Stomach (tissue), 8 donors: ENCODE measurements at regions not wholly inside any gene's neighbourhood (a gene's known extent, or its start where the extent isn't known, plus 50 kb on each side); places are given as distances from the start of the nearest gene placed in this dataset.

Experiments used
- DNase-seq, 2 donors: peaks; one replicate each; pipeline versions ENCODE4 v3.0.0 to v3.0.0-alpha.2; 2013 to 2019
- H3K27ac ChIP-seq, 5 donors: fragments of 200-600 bp in 4 of 5; sonication (generic) in 4 of 5; one replicate each; pipeline ENCODE4 v1.5.1; 2013 to 2019; ENCODE audit warnings: mild to moderate bottlenecking in 1 of 5, moderate library complexity in 1 of 5
- H3K27me3 ChIP-seq, 3 donors: fragments of 200-600 bp; sonication (generic); one replicate each; pipeline ENCODE4 v1.5.1; 2017 to 2019; ENCODE audit warnings: mixed run types in 1 of 3
- H3K36me3 ChIP-seq, 4 donors: fragments of 200-600 bp; sonication (generic); 1 replicate in 3 of 4; 2 replicates in 1 of 4; pipeline ENCODE4 v1.5.1; 2016 to 2019
- H3K4me1 ChIP-seq, 4 donors: fragments of 200-600 bp; sonication (generic); one replicate each; pipeline ENCODE4 v1.5.1; 2016 to 2019
- H3K4me3 ChIP-seq, 4 donors: fragments of 200-600 bp; sonication (generic) in 3 of 4; one replicate each; pipeline ENCODE4 v1.5.1; 2016 to 2019; ENCODE audit warnings: mild to moderate bottlenecking in 1 of 4
- H3K9me3 ChIP-seq, 4 donors: fragments of 200-600 bp; sonication (generic); one replicate each; pipeline ENCODE4 v1.5.1; 2016 to 2019
- EP300 ChIP-seq: sonication (generic); formaldehyde crosslinking; IDR thresholded peaks from one replicate; pipeline ENCODE4 v1.6.1; 2017; ENCODE audit warnings: antibody characterized with exemption
- POLR2A ChIP-seq, 4 donors: fragments of 450-650 bp; IDR thresholded peaks; one replicate each; pipeline ENCODE4 v1.6.1; 2016; ENCODE audit warnings: antibody characterized with exemption in 4 of 4, control low read depth in 2 of 4, mild to moderate bottlenecking in 1 of 4, moderate library complexity in 1 of 4
- POLR2AphosphoS5 ChIP-seq, 3 donors: sonication (generic); formaldehyde crosslinking; IDR thresholded peaks; one replicate each; pipeline ENCODE4 v1.6.1; 2016; ENCODE audit warnings: antibody characterized with exemption in 3 of 3
- WGBS, 5 donors: extraction: QIAGEN DNeasy Blood & Tissue Kit in 3 of 5; methylation state at CpG; one replicate each; pipeline versions ENCODE4 v1.1.5 to v1.1.7; 2013 to 2018; 5-methylcytosine and 5-hydroxymethylcytosine counted together
- intact Hi-C: fragments of 100-400 bp; cut with DNase I; formaldehyde crosslinking; loops from one replicate; pipeline ENCODE4 v1.15.1; 2023; ENCODE audit warnings: low total_unique reads
- TF ChIP-seq, protein P1 (sequence below), 7 experiments: fragments of 450-650 bp in 4 of 7; fragments of 200-600 bp in 3 of 7; sonication (generic) in 3 of 7; IDR thresholded peaks; one replicate each; pipeline ENCODE4 v1.5.1; 2016 to 2019; ENCODE audit warnings: antibody characterized with exemption in 7 of 7, control low read depth in 2 of 7, mild to moderate bottlenecking in 1 of 7
- donor health status: healthy with polysubstance abuse.
- donor health status: Bipolar disorder and iron deficiency.
- donor health status: healthy.

DNA sequence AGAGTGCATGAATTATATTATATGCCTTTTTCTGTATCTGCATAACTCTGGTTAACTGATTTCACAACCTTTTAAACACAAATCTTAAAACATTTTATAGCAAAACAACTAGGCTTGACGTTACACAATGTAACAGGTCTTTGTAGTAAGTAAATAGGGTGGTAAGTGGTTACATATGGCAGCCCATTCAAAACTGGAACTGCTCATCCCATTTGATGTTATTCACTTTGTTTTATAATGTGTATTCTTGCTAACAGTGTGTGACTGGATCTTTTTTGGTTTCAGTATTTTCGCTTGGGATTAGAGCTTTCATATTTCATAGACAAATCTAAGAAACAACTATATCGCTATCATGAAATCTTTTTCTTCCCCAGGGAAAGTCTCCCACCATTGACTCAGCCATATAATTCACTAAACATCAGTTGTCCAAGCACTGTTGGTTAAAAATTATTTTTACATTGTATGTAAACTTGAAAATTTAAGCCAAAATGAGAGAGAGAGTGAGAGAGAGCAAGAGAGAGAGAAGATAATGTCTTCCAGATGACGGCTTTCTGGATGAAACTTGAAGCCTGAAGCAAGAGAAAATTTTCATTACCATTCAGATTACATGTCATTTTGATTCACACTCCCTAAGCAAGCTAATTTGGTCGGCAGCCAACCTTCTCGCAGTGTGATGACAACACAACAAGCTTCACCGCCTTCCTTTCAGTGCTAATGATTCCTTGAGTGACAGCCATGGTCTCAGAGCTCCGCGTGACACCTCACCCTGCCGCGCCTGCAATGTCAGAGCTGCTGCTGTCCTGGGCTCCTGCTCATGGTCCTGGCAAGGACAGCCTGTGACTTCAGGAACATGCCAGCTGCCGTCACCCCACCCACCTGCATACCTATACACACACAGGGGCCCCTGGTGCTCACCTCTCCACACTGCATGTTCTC is 946.9 kb upstream of the SOX11 start:
- 59 to 72% (median 68%) methylated on average over 8 to 12 of the region's 12 CpGs for WGBS, 5 donors
- Histone ChIP-seq H3K36me3 (no peaks in the 10 kb centered on the region), H3K9me3 (peaks cover 0 to 15% (median 0%) of the 10 kb centered on the region in 4 donors), H3K27ac (no peak overlapping the region), H3K4me3 (no peak overlapping the region), H3K4me1 (no peaks in the 10 kb centered on the region), H3K27me3 (no peaks in the 10 kb centered on the region)
- TF ChIP-seq POLR2AphosphoS5 (IDR thresholded peaks at IDR 0.05) (no peak), EP300 (no peak), POLR2A (IDR thresholded peaks at IDR 0.05) (no peak)
- TF ChIP-seq, protein P1, sequence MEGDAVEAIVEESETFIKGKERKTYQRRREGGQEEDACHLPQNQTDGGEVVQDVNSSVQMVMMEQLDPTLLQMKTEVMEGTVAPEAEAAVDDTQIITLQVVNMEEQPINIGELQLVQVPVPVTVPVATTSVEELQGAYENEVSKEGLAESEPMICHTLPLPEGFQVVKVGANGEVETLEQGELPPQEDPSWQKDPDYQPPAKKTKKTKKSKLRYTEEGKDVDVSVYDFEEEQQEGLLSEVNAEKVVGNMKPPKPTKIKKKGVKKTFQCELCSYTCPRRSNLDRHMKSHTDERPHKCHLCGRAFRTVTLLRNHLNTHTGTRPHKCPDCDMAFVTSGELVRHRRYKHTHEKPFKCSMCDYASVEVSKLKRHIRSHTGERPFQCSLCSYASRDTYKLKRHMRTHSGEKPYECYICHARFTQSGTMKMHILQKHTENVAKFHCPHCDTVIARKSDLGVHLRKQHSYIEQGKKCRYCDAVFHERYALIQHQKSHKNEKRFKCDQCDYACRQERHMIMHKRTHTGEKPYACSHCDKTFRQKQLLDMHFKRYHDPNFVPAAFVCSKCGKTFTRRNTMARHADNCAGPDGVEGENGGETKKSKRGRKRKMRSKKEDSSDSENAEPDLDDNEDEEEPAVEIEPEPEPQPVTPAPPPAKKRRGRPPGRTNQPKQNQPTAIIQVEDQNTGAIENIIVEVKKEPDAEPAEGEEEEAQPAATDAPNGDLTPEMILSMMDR (IDR thresholded peaks at IDR 0.05): no peak
- DNase-seq: peak in 1 of 2 donors; percentile 59
- intact Hi-C loops: no loop called here

DNA sequence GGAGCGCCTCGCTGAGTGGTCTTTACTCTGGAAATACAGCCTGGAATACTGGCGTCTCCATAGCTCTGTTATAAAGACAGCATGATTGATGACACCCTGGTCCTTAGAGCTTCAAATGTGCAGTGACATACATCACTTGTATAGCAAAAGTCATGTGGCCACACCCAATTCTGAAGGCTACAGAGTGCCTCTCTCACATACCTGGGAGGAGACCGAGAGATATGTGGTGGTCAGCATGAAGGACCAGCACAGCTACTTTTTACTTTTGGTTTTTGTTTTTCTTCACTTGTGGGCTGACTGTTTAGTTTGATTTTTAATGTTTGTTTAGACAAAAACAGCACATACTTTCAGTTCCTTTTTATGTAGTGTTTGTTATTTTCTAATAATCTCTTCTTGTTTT is 938.5 kb upstream of the SOX11 start:
- Histone ChIP-seq H3K27me3 (no peaks in the 10 kb centered on the region), H3K4me1 (no peaks in the 10 kb centered on the region), H3K27ac (no peak overlapping the region), H3K4me3 (no peak overlapping the region), H3K9me3 (peaks cover 0 to 4% (median 0%) of the 10 kb centered on the region in 4 donors), H3K36me3 (no peaks in the 10 kb centered on the region)
- WGBS, 5 donors: 65 to 87% (median 77%) methylated on average over 4 of the region's 4 CpGs
- no peak for TF ChIP-seq POLR2A (IDR thresholded peaks at IDR 0.05)
- TF ChIP-seq, protein P1 (IDR thresholded peaks at IDR 0.05): no peak
- no peak for TF ChIP-seq EP300
- TF ChIP-seq POLR2AphosphoS5 (IDR thresholded peaks at IDR 0.05): no peak
- no peak for DNase-seq
- intact Hi-C loops: no loop called here

DNA sequence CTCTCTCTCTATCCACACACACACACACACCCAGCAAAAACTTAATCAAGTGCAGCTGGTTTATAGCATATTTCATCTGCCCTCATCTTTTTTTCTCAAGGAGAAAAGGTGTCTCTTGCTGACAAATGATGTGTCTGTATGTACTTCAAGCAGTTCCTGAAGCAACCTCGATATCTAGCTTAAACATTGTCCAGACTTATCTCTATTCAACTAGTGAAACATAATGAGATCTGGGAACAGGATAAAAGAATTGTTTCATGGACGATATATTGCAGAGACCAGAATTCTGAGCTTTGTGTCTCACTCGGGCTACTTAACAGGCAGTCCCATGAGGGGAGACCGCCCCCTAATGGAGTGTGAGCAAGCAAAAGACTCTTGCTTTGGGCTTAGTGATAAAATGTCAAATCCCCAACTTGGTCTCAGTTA is 929.2 kb upstream of the SOX11 start:
- H3K4me1 ChIP-seq: no peaks in the 10 kb centered on the region
- peak in 1 of 2 donors; percentile 83 for DNase-seq
- intact Hi-C loops: no loop called here
- no peaks in the 10 kb centered on the region for H3K36me3 ChIP-seq
- WGBS, 5 donors: 6 to 10% (median 9%) methylated on average over 4 of the region's 4 CpGs
- H3K9me3 ChIP-seq: no peaks in the 10 kb centered on the region
- no peak overlapping the region for H3K4me3 ChIP-seq
- TF ChIP-seq, protein P1 (IDR thresholded peaks at IDR 0.05): no peak
- TF ChIP-seq EP300 (no peak), POLR2A (IDR thresholded peaks at IDR 0.05) (no peak), POLR2AphosphoS5 (IDR thresholded peaks at IDR 0.05) (no peak)
- H3K27me3 ChIP-seq: no peaks in the 10 kb centered on the region
- H3K27ac ChIP-seq: no peak overlapping the region

DNA sequence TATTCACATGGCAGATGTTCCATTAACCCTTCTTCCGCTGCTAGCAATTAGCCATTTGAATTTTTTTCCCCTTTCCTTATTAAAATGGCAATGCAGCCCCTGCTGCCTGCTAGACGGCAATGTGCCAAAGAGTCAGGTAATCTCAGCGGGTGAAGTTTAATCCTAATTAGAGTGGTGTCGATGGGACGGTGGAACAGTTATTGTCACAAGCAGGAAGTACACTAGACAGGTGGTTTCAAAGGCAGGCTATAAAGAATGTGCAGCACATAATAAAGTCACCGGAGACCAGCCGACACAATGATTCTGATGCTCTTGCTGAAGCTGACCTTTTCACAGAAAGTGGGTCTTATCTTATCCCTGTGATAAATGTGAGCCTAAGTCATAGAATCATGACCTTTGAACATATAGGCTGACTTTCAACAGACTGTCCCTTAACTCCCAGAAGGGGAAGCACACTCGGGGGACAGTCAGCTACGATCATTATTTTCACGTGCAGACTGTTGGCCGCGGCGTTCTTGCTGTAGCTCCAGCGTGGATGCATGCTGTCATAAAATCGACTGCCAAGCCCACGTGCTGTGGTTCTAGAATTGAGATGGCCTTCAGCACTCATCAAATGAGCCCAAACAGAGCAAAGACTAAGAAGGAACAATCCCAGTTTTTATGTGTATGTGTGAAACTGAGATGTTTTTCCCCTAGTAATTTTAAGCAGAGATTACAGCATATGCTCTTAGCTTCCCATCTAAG is 926.2 kb upstream of the SOX11 start:
- Histone ChIP-seq H3K27ac (no peak overlapping the region), H3K4me1 (no peaks in the 10 kb centered on the region), H3K36me3 (no peaks in the 10 kb centered on the region), H3K4me3 (no peak overlapping the region), H3K27me3 (no peaks in the 10 kb centered on the region), H3K9me3 (no peaks in the 10 kb centered on the region)
- no peak for TF ChIP-seq EP300
- no peak for TF ChIP-seq POLR2A (IDR thresholded peaks at IDR 0.05)
- TF ChIP-seq, protein P1 (IDR thresholded peaks at IDR 0.05): no peak
- no peak for TF ChIP-seq POLR2AphosphoS5 (IDR thresholded peaks at IDR 0.05)
- 69 to 84% (median 72%) methylated on average over 15 to 16 of the region's 16 CpGs for WGBS, 5 donors
- no peak for DNase-seq
- intact Hi-C loops: no loop called here
